ENCODE measurements at regions not wholly inside any gene's neighbourhood (a gene's known extent, or its start where the extent isn't known, plus 50 kb on each side); places are given as distances from the start of the nearest gene placed in this dataset.
"Not testable (repeated sequence)": the region's sequence is repeated elsewhere in the genome, so short reads cannot be mapped to it uniquely, and the experiment has no call there.

DNA sequence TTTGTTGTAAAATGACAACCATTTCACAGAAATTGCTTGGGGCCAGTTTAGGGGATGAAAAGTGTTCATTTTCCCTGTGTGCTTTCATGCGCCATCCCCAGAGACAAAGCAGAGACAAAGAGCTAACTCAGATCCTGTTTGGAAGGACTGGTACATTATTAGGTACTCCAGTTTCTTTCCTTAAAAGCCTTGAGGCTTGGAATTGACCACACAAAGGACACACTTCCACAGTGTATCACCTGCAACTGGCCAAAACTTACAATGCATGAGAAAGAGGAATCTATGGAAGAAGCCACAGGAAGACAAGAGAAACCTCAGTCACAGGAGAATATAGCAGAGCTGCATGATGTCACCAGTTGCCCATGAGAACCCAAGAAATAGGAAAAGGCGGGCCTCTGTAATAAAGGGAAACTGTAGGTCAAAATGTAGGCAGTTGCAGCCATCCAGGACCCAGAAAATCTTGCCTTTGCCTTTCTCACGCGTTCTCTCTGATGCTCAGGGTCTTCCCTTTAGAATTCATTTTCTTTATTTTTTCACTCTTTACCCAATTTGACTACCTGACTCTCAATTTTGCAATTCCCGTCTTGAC is 339.0 kb downstream of the RMST start:
- DNase-seq, result no peak

DNA sequence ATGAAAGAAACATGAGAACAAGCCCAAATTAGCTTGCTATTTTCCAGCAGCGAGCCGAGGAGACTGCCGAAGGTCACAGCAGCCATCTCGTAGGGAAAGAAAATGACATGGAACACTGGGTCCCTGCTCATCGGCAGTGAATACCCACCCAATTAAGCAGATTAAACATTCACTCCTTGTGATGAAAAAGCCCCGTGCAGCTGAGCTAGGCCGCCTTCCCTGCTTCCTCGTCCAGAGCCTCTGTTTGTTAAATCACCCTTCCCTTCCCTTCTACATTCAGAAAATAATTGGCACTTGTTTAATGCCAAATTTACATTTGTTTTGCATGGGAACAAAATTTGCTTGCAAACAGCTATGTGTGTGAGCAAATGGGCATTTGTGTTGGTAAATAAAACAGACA is 342.5 kb downstream of the RMST start:
- no peak for DNase-seq

DNA sequence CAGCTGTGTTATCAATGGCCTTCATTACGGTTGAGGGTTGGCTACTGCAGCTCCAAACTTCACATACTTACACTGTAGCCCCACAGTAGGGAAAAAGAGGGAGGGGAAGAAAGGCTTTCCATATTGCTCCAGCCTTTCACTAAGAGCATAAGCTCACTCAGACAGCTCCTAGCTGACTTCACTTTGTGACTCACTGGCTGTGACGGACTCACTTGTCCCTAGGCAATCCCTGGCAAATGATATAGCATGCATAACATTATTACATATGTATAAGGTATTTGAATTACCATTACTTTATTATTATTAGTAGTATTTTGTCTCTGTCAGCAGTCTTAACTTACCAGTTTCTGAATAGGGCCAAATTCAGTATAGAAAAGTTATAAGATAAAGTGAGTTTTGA is 350.7 kb downstream of the RMST start:
- no peak for DNase-seq

DNA sequence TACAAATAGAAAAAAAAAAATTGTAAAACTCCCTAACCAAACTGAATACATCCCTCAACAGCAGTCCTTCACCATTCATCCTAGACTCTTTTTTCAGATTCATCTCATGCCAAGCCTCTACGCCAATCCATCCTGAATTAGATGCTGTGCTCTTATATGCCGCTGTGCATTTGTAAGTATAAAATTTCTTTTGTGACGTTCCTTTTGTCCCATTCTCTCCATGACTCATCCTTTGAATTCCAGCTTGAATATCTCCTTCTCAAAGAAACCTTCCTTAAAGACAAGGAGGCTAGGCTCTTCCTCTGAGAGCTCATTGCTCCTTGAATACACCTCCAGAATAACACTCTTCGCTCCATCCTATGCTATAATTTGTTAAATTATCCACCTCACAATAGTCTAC is 359.2 kb downstream of the RMST start:
- DNase-seq, result no peak

DNA sequence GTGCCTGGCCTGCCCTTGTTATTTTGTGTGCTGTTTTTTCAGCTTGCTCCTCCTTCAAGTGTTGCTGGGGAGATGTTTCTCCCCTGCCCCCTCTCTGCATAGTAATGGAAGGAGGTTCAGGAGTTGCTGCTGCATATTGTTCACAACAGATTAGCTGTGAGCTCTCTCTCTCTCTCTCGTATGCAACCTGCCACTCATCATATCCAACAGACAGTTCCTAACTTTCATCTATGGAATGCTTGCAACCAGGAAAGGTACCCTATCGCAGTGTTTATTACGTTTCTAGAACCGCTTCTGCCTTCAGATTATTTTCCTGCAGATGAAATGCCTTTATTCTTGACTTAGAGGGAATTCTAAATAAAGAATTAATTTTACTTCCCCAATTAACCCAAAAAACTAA is 372.9 kb downstream of the RMST start:
- DNase-seq, result no peak

DNA sequence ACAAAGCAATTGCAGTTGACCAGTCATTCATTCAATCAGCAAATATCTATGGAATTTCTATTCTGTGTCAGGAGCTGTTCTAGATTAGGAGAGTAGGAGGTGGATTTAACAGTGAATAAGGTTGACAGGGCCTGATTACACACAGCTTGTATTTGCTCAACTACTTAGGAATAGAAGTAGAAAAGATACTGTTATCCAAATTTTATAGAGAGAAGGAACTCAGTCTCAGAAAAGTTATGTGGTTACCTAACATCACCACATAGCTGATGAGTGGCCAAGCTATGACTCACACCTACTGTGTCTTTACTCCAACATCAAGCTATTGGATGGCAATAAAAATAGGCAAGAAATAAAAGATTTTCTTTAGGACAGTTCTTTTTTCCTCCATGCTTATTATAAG is 374.8 kb downstream of the RMST start:
- DNase-seq, result no peak

DNA sequence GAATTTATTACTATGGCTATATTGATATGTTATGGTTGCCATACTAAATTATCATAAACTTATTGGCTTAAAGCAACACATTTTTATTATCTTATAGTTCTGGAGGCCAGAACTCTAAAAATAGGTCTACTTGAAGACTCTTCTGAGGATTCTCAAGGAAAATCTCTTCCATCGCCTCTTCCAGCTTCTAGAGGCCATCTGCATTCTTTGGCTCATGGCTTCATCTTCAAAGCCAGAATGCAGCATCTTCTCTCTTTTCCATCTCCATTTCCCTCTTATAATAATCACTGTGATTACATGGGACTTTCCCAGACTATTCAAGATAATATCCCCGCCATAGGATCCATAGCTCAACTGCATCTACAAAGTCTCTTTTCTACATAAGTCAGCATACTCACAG is 385.4 kb downstream of the RMST start:
- DNase-seq, result no peak

DNA sequence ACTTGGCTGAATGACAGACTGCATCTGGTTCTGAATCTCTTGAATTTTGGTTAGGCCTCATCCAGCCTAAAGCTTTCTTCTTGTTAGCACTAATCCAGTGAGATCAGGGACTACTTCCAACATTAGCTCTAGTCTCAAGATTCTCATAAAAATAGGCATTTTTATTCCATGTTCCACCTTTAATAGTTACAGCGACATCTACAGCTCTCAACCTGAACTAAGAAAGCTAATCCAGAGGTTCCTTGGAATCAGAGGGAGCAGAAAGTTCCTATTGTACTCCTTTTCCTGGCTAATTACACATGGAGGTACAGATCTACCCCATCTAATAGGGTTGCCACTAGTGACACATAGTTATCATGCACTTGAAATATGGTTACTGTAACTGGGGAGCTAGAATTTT is 391.9 kb downstream of the RMST start:
- no peak for DNase-seq

DNA sequence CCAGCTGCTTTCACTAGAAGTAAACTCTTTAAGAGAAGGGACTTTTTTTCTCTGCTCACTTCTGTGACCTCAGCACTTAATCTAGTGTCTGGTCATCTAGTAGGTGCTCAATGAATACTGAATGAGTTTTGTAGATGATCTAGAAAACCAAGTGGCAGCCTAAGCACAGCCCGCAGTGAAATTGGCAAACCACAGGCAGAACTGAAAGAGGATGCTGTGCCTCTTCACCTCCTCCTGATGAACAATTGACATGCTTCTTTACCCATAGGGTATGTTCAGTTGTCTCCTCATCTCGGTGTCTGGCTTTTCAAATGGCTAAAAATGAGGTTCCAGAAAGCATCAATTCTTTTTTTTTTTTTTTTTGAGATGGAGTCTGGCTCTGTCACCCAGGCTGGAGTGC is 399.5 kb downstream of the RMST start:
- DNase-seq, result no peak

DNA sequence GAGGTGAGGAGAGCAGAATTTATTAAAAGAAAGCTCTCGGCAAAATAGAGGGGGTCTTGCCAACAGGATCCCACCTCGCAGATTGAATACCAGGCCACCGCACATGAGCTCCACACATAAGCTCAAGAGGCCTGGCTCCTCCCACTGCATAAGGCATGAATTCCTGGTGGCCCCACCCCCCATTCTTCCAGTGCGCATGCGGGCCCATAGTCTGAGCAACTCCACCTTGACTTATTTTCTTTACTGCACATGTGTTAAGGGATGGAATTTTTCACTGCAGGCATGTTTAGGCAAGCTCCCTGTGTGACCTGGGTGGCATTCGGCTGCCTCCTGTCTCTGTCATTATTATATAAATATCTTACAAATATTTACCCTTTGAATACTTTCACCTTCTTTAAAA is 412.5 kb downstream of the RMST start:
- no peak for DNase-seq

DNA sequence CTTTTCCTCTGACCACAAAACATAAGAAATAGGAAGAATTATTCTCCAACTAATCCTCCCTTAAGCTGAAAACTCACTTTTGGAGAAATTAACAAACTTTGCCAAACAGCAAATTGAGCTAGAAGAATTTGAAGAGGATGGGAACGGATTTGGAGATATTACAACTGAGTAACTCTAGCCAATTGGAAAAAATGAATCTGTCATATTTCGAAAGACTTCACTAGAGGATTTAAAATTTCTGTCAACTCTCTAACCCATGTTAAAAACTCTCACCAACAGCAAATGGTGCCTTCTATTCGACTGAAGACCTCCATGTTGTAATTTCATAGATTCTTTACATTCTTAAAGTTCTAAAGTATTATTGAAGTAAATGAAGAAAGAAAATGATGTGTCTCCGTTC is 414.2 kb downstream of the RMST start:
- no peak for DNase-seq

DNA sequence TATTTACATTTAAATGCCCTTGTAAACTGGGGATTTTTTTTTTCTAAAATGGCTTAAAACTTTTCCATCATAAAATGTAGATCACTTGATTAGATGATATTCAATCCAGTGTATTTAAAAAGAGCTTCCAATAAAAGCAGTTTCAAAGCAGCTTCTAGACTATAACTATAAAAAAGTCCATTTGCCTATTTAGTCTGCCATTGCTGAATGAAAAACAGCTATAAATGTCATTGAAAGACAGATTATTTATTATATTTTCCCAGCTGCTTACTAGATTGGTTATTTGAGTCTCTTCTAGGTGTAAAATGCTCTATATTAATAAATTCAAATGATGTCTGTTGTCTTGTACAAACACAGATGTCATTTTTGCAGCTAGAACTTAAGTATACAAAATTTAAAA is 414.8 kb downstream of the RMST start:
- DNase-seq, result no peak

DNA sequence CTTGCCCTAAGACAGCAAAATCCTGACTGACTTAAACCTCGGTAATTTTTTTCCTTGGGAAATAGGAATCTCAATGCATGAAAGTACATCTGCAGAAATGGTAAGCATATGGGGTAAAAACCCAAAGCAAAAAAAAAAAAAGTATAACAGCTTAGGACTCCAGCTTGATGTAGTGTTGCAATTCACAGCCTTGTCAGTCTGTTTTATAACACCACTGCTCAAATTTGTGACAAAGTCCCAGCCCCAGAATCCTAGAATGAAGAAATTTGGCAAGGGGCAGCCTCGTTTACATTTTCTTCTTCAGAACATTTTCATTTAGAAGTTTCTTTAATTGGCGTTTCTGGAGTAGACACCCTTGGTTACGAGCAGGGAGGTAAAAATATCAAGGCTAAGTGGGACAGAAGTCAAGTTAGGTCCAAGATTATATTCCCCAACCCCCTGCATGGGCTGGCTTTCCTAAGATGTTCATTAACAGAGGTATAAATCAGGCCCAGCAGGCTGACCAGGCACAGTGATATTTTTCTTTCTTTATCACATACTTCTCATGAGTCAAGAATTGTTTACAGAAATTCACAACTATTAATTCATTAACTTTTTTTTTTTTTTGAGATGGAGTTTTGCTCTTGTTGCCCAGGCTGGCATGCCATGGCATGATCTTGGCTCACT is 424.0 kb downstream of the RMST start:
- DNase-seq, result no peak

DNA sequence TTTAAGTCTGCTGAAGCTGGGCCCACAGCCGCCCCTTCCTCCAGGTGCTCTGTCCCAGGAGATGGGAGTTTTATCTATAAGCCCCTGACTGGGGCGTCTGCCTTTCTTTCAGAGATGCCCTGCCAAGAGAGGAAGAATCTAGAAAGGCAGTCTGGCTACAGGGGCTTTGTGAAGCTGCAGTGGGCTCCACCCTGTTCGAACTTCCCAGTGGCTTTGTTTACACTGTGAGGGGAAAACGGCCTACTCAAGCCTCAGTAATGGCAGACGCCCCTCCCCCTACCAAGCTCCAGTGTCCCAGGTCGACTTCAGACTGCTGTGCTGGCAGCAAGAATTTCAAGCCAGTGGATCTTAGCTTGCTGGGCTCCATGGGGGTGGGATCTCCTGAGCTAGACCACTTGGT is 435.3 kb downstream of the RMST start:
- DNase-seq, result not testable (repeated sequence)

DNA sequence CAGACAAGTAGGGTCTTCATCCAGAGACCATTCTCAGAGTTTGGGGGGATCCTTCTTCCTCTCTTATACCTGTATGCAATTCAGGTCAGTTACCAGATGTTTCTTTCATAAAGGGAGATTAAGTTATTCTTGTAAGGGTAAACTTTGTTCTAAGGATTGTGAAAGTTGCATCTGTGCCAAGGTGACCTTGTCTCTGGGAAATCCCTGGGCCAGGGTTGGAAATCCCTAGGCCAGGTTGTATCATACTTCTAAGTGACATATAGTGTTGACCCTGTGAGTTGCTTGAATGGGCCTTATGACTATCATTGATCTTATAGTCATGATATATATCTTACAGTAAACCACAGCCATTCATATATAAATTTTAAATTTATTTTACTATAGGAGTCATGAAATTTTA is 436.9 kb downstream of the RMST start:
- no peak for DNase-seq

DNA sequence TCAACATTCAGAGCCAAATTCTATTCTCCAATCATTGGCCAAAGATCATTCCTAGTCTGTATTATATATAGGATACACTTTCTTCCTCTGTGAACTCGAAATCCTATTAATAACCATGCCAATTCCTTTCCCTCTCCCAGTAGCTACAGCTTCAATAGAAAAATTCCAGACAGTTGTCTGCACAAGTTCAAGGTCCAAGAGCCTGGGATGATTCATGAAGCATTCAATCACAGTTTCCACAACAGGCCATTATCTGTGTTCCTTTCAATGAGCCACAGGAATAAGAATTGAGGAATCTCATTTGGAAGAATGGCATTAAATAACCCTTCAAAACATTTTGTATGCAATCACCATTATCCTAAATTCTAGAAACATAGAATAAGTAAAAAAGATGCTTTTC is 437.4 kb downstream of the RMST start:
- DNase-seq, result no peak

DNA sequence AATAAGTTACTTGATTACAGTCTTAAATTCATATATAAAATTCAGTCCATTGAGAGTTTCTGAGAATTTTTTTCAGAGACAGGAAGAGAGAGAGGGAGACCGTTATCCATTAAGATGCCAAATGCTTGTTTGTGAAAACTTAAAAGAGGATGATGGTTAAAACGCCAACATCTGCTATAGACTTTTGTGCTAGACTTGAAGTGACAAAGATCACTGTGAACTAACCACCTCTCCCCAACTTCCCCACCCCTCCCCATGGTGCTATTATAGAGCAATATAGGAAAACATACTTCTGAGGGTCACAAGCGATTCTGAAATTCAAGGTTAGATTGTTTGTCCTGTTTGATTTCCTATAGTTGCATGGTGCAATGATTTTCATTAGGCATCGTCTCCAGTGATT is 440.8 kb downstream of the RMST start:
- DNase-seq, result no peak

DNA sequence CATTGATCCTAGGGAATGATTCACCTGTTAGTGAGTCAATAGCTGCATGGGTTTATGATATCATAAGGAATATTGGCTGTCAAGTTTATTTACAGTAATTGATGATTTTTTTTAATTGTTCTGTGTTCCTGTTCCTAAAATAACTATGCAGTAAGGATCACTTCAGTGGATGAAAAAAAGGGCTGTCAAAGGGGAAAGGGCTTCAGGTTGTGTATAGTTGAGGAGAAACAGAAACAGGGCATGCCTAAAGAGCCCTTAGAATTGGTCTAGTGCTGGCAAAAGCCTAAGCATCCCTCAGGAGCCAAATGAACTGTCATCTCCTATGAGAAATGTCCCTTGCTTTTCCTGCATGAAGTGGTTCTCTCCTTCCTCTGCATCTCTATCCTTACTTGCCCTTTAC is 444.9 kb downstream of the RMST start:
- no peak for DNase-seq

DNA sequence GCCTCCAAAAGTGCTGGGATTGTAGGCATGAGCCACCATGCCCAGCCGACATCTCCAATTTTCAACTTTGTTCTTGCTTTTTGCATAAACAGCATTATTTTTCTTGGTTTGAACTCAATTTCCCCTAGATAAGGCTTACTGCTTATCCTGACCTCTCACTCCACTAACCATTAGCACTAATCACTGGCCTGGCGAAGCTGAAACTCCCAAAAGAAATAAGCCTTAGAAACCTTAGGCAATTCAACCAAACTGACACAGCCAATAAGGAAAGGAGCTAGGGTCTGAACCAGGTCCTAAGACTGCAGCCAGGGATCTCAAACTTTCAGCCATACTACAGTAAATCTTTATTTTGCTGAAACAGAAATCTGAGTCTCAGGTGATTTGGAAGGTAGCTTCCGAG is 448.0 kb downstream of the RMST start:
- no peak for DNase-seq

DNA sequence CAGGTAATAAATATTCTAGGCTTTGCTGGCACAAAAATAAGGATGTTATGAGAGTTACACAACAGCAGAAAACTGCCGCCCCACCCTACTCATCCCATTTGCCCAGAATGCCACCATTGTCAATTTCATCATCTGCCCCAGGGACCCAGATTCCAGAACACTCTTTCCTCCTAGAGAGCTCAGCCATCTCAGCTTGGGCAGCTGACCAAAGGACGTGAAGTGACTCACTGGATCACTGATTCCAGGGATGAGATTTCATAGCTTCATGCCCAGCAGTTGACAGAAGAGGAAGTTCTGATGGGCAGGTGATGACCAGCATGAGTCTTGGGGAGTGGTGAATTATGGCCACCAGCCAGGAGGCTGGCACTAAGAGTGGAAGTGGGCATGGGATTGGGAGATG is 450.3 kb downstream of the RMST start:
- no peak for DNase-seq

DNA sequence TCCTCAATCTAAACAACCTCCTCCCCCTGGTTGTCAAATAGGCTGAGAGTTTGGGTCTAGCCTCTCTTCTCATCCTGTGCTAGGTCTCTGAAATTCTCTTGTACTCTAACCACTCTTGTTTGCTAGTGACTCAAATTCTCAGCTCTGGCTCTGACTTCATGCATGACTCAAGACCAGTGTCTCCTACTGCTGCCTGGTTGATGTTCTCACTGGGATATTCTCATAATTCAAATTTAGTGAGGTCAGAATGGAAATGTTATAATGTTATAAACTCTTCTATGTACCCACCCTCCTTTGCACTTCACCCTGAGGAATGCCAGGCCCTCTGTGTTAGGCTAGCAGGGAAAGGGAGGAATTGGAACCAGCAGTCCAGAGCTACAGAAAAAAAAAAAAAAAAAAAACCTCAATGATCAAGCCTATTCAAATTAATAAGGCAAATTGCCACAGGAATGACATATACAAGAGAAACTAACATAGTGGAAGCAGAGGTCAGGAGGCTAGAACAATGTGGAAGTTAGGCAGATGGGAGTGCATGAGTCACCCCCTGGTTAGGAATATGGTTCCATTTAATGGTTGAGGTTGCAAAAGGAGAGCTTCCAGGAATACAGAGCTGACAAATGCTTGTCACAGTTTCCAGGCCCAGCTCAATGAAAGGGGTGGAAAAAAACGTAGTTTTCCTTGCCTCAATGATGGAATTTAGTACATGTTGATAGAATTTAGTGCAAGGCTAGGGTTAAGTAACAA is 459.5 kb downstream of the RMST start:
- DNase-seq, result no peak

DNA sequence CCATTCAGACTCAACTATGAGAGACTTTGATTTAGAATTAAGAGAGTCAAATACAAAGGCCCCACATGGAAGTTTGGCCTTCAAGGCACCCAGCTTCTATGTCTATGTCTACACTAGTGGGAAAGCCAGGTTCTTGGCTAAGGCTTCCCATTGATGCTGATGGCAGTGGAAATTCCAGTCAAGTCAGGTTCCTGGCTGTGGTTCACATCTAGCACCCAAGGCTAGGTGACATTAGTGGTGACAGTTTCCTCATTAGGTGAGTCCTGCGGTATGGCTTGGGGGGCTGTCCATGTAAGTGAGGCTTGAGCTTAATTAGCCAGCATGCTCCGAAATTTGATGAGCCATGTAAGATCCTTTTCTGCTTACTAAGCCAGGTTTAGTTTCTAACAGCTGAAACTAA is 460.9 kb downstream of the RMST start:
- no peak for DNase-seq

DNA sequence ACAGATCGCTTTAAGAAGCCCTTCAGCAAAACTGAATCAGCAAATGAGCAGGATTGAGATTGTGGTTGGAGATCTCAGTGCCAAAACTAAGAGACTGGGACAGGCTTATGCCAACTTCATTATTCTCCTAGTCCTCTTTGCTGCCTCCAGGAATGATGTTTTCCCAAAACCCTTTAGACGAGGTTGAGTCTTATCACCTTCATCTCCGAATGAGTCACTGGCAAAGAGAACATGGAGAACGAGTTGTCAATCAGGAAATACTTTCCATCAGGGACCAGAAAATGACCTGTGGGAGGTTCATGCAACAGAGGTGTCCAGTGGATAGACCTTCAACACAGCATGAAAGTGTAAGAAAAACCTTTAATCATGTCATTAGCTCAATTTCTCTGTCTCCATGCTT is 461.5 kb downstream of the RMST start:
- no peak for DNase-seq

DNA sequence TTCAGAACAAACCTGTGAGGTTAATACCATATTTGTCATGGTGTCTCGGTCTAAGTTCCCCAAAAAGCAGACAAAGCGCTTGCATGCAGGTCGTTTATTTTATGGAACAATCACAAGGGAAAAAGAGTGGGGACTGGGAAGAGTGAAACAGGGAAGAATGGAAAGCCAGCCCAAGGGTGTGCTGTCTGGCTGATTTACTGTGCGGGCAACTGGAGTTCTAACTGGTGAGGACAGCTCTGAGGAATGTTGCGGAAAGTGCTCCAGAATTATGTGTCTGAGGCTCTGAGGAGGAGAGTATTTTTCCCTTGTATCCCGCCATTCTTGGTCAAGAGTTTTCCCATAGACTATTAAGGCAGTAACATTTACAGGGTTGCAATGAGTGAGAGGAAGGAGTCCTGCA is 465.4 kb downstream of the RMST start:
- no peak for DNase-seq

DNA sequence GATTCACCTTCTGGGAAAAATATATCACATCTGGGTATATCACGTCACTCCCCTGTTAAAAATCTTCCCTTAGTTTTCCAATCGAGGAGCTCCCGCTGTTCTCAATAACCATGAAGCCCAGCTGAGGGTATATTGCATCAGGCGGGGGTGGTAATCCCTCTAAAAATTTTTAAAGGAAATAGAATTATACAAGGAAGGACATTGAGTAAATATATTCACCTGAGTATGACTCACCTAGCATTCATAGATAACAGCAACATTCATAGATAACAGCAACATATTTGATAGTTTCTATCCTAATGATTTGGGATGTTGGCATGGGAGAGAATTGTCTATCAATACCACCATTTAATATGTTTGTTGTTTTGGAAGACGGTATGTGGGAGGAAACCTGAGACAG is 473.6 kb downstream of the RMST start:
- no peak for DNase-seq
